RWPE2 (cell line): ENCODE measurements at regions not wholly inside any gene's neighbourhood (a gene's known extent, or its start where the extent isn't known, plus 50 kb on each side); places are given as distances from the start of the nearest gene placed in this dataset.

ENCODE experiments used
- ATAC-seq: fragments of 200-7000 bp; cut with Tn5 transposase; 3 replicates; pipeline ENCODE4 v1.9.1; 2021; ENCODE audit warnings: low read depth
- DNase-seq: peaks from one replicate; pipeline ENCODE4 v3.0.0-alpha.2; 2020; ENCODE audit warnings: low spot score
- H3K27ac ChIP-seq: fragments of 450-650 bp; 2 replicates; pipeline ENCODE4 v1.5.1; 2017; ENCODE audit warnings: mild to moderate bottlenecking; ENCODE audit not compliant: poor library complexity, severe bottlenecking
- H3K27me3 ChIP-seq: fragments of 250-450 bp; sonication (Bioruptor Pico); 2 replicates; pipeline ENCODE4 v1.5.1; 2021; ENCODE audit warnings: mild to moderate bottlenecking, moderate library complexity; ENCODE audit not compliant: insufficient read depth, poor library complexity, severe bottlenecking
- H3K36me3 ChIP-seq: fragments of 250-450 bp; sonication (Bioruptor Pico); 2 replicates; pipeline ENCODE4 v1.5.1; 2020; ENCODE audit warnings: low read depth, mild to moderate bottlenecking, moderate library complexity
- H3K4me1 ChIP-seq: fragments of 250-450 bp; sonication (Bioruptor Pico); 2 replicates; pipeline ENCODE4 v1.5.1; 2021; ENCODE audit warnings: mild to moderate bottlenecking, moderate library complexity; ENCODE audit not compliant: insufficient read depth, poor library complexity, severe bottlenecking
- H3K4me3 ChIP-seq: fragments of 250-450 bp; sonication (Bioruptor Pico); 2 replicates; pipeline ENCODE4 v1.5.1; 2021; ENCODE audit warnings: mild to moderate bottlenecking, moderate library complexity; ENCODE audit not compliant: severe bottlenecking
- H3K9me3 ChIP-seq: fragments of 250-450 bp; sonication (Bioruptor Pico); 2 replicates; pipeline ENCODE4 v1.5.1; 2021; ENCODE audit warnings: mild to moderate bottlenecking, moderate library complexity; ENCODE audit not compliant: severe bottlenecking
- CTCF ChIP-seq: fragments of 450-650 bp; IDR thresholded peaks from one replicate; pipeline ENCODE4 v1.5.1; 2017; ENCODE audit warnings: mild to moderate bottlenecking, moderate library complexity; ENCODE audit not compliant: poor library complexity, severe bottlenecking

GRCh38 chr10:105679781-105680180 is 1038.7 kb downstream of the SORCS3 start:
- no peaks in the 10 kb centered on the region for H3K27me3 ChIP-seq
- TF ChIP-seq CTCF = no peak

GRCh38 chr10:105675333-105675732 is 1034.2 kb downstream of the SORCS3 start:
- Histone ChIP-seq H3K27me3 (no peaks in the 10 kb centered on the region), H3K4me3 (no peak overlapping the region), H3K4me1 (no peaks in the 10 kb centered on the region), H3K36me3 (no peaks in the 10 kb centered on the region), H3K9me3 (no peaks in the 10 kb centered on the region), H3K27ac (no peak overlapping the region)
- DNase-seq (no peak), ATAC-seq (no peak)
- no peak for TF ChIP-seq CTCF

More at GRCh38 chr10:105679781-105680180, 1038.7 kb downstream of the SORCS3 start:
- Histone ChIP-seq H3K36me3 (no peaks in the 10 kb centered on the region), H3K4me3 (no peak overlapping the region), H3K9me3 (peaks cover 3% of the 10 kb centered on the region), H3K27ac (no peak overlapping the region), H3K4me1 (no peaks in the 10 kb centered on the region)
- DNase-seq (no peak), ATAC-seq (no peak)

- TF ChIP-seq CTCF = no peak
- ATAC-seq (no peak), DNase-seq (no peak)
- no peak overlapping the region for H3K27ac ChIP-seq
- no peaks in the 10 kb centered on the region for H3K9me3 ChIP-seq
- no peak overlapping the region for H3K4me3 ChIP-seq
- H3K4me1 ChIP-seq = no peaks in the 10 kb centered on the region
- H3K36me3 ChIP-seq = no peaks in the 10 kb centered on the region
- H3K27me3 ChIP-seq = no peaks in the 10 kb centered on the region
Observed at GRCh38 chr10:105674448-105674847, 1033.4 kb downstream of the SORCS3 start.

DNA sequence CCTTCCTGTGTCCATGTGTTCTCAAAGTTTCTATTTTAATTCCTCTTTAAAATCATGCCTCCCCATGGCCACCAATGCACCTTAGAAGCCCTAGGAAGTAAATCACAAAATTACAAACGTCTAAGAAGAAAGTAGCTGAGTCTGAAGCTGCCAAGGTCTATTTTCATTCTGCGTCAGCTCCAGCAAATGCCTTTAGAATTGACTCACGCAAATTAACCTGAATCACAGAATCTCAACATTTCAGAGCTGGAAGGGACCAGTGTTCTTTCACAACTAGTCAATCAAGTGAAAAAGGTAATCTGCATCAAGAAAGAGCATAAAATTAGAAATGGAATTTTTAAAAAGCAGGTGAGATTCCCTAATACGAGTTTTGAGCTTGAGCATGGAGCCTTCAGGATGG is 1017.6 kb downstream of the SORCS3 start:
- Histone ChIP-seq H3K27ac (no peak overlapping the region), H3K4me3 (no peak overlapping the region), H3K9me3 (no peaks in the 10 kb centered on the region), H3K4me1 (no peaks in the 10 kb centered on the region), H3K27me3 (no peaks in the 10 kb centered on the region), H3K36me3 (no peaks in the 10 kb centered on the region)
- no peak for TF ChIP-seq CTCF
- DNase-seq = no peak
- no peak for ATAC-seq

GRCh38 chr10:105656856-105657255 is 1015.8 kb downstream of the SORCS3 start:
- ATAC-seq (no peak), DNase-seq (no peak)
- H3K36me3 ChIP-seq = no peaks in the 10 kb centered on the region
- no peak for TF ChIP-seq CTCF
- no peaks in the 10 kb centered on the region for H3K9me3 ChIP-seq
- no peaks in the 10 kb centered on the region for H3K4me1 ChIP-seq
- no peak overlapping the region for H3K27ac ChIP-seq
- no peaks in the 10 kb centered on the region for H3K27me3 ChIP-seq
- H3K4me3 ChIP-seq = no peak overlapping the region
